CD4-positive, alpha-beta T cell treated with Interferon gamma for 1 hour (primary cell): ENCODE measurements at regions not wholly inside any gene's neighbourhood (a gene's known extent, or its start where the extent isn't known, plus 50 kb on each side); places are given as distances from the start of the nearest gene placed in this dataset.
A peak's percentile ranks its signal among the peaks of the same experiment; 100 is the strongest.
"Not testable (repeated sequence)": the region's sequence is repeated elsewhere in the genome, so short reads cannot be mapped to it uniquely, and the experiment has no call there.

Experiments used
- DNase-seq: peaks from one replicate; pipeline ENCODE4 v3.0.0-alpha.2; 2020

GRCh38 chr6:14218519-14218800 is 100.9 kb downstream of the CD83 start:
- DNase-seq: no peak

- DNase-seq: no peak
These were observed 104.2 kb downstream of the CD83 start for GRCh38 chr6:14221564-14222279.

GRCh38 chr6:14222956-14223355 is 105.4 kb downstream of the CD83 start:
- no peak for DNase-seq

- no peak for DNase-seq
These were observed 107.0 kb downstream of the CD83 start for GRCh38 chr6:14224359-14225103.

GRCh38 chr6:14226051-14226660 is 108.6 kb downstream of the CD83 start:
- DNase-seq: no peak

GRCh38 chr6:14228571-14228970 is 111.0 kb downstream of the CD83 start:
- no peak for DNase-seq

GRCh38 chr6:14231071-14231483 is 113.5 kb downstream of the CD83 start:
- DNase-seq: no peak

- DNase-seq: no peak
These were observed 114.1 kb downstream of the CD83 start for GRCh38 chr6:14231501-14232280.

GRCh38 chr6:14232889-14233288 is 115.3 kb downstream of the CD83 start:
- DNase-seq: no peak

- DNase-seq: no peak
These were observed 118.2 kb downstream of the CD83 start for GRCh38 chr6:14235653-14236356.

GRCh38 chr6:14239097-14239496 is 121.5 kb downstream of the CD83 start:
- no peak for DNase-seq

- DNase-seq: no peak
These were observed 123.0 kb downstream of the CD83 start for GRCh38 chr6:14240411-14241166.

- DNase-seq: no peak
These were observed 123.9 kb downstream of the CD83 start for GRCh38 chr6:14241255-14242070.

- not testable (repeated sequence) for DNase-seq
These were observed 125.3 kb downstream of the CD83 start for GRCh38 chr6:14242912-14243311.

GRCh38 chr6:14243597-14243996 is 126.0 kb downstream of the CD83 start:
- DNase-seq: no peak

GRCh38 chr6:14246876-14247275 is 129.3 kb downstream of the CD83 start:
- DNase-seq: no peak

GRCh38 chr6:14250573-14250972 is 133.0 kb downstream of the CD83 start:
- DNase-seq: no peak

GRCh38 chr6:14252271-14252850 is 134.8 kb downstream of the CD83 start:
- DNase-seq: no peak

GRCh38 chr6:14254505-14254904 is 136.9 kb downstream of the CD83 start:
- DNase-seq: peak; percentile 31

- DNase-seq: no peak
These were observed 138.3 kb downstream of the CD83 start for GRCh38 chr6:14255916-14256315.

- no peak for DNase-seq
These were observed 140.5 kb downstream of the CD83 start for GRCh38 chr6:14258117-14258516.
